Kidney (tissue), 13 donors: ENCODE measurements at regions not wholly inside any gene's neighbourhood (a gene's known extent, or its start where the extent isn't known, plus 50 kb on each side); places are given as distances from the start of the nearest gene placed in this dataset.

ENCODE experiments used
- DNase-seq, 5 donors: peaks; one replicate each; pipeline ENCODE4 v3.0.0-alpha.2; 2013 to 2020
- FAIRE-seq: peaks from 2 replicates; lab custom pipeline; 2012; peaks lifted over from hg19 to GRCh38; lab: Jason Lieb, UNC
- H3K27ac ChIP-seq, 2 donors: one replicate each; pipeline ENCODE4 v1.7.0; 2013; ENCODE audit warnings: low read depth in 2 of 2, low read length in 2 of 2, inconsistent platforms in 1 of 2
- H3K27me3 ChIP-seq: one replicate; pipeline ENCODE4 v1.7.1; 2013; ENCODE audit warnings: low read length, inconsistent platforms; ENCODE audit not compliant: control insufficient read depth, insufficient read depth
- H3K36me3 ChIP-seq, 3 donors: one replicate each; pipeline versions ENCODE4 v1.7.0 to v1.7.1; 2013; ENCODE audit warnings: low read length in 3 of 3, control low read depth in 1 of 3, inconsistent platforms in 1 of 3; ENCODE audit not compliant: insufficient read depth in 3 of 3, control insufficient read depth in 2 of 3
- H3K4me1 ChIP-seq, 3 donors: one replicate each; pipeline versions ENCODE4 v1.7.0 to v1.7.1; 2013; ENCODE audit warnings: low read length in 3 of 3, inconsistent platforms in 1 of 3, low read depth in 1 of 3; ENCODE audit not compliant: control insufficient read depth in 2 of 3, insufficient read depth in 2 of 3
- H3K4me3 ChIP-seq, 3 donors: one replicate each; pipeline versions ENCODE4 v1.7.0 to v1.8.1; 2013; ENCODE audit warnings: low read length in 3 of 3, control low read depth in 1 of 3, inconsistent platforms in 1 of 3
- H3K9ac ChIP-seq, 3 donors: one replicate each; pipeline versions ENCODE4 v1.7.0 to v1.7.1; 2013; ENCODE audit warnings: low read length in 3 of 3, control low read depth in 1 of 3, inconsistent platforms in 1 of 3
- H3K9me3 ChIP-seq, 3 donors: one replicate each; pipeline versions ENCODE4 v1.7.0 to v1.7.1; 2013; ENCODE audit warnings: low read length in 3 of 3, control low read depth in 1 of 3, inconsistent platforms in 1 of 3; ENCODE audit not compliant: control insufficient read depth in 2 of 3, insufficient read depth in 1 of 3
- CTCF ChIP-seq: IDR thresholded peaks from 3 replicates; pipeline ENCODE4 v1.5.1; 2012; ENCODE audit warnings: mild to moderate bottlenecking, moderate library complexity, borderline replicate concordance; ENCODE audit not compliant: insufficient read depth; ENCODE audit errors: extremely low read depth
- intact Hi-C: fragments of 100-400 bp; cut with DNase I; formaldehyde crosslinking; loops from one replicate; pipeline ENCODE4 v1.11.1; 2022
- donor health status: control.
- donor health status: control.
- donor health status: control.
- donor health status: control.
- donor health status: control.
- donor health status: DM: yes; HTN: yes; CAD: no.
- donor health status: Normal renal cell carcinoma (clear cell type).

GRCh38 chr15:57902155-57902554 lies 163.4 kb downstream of the ALDH1A2 start:
- TF ChIP-seq CTCF, result no peak
- Histone ChIP-seq H3K9ac (no peak overlapping the region), H3K27me3 (no peaks in the 10 kb centered on the region), H3K9me3 (no peaks in the 10 kb centered on the region), H3K36me3 (no peaks in the 10 kb centered on the region), H3K4me1 (no peaks in the 10 kb centered on the region), H3K27ac (no peak overlapping the region), H3K4me3 (no peak overlapping the region)
- no peak for DNase-seq
- FAIRE-seq, result no peak
- intact Hi-C loops, result no loop called here
